Testis (tissue), 2 donors: ENCODE measurements at regions not wholly inside any gene's neighbourhood (a gene's known extent, or its start where the extent isn't known, plus 50 kb on each side); places are given as distances from the start of the nearest gene placed in this dataset.

Experiments used
- CTCF ChIP-seq, 3 experiments: fragments of 450-650 bp in 2 of 3; fragments of 200-600 bp in 1 of 3; sonication (generic) in 1 of 3; IDR thresholded peaks; one replicate each; pipeline ENCODE4 v1.5.1; 2016 to 2019; ENCODE audit warnings: antibody characterized with exemption in 3 of 3, mild to moderate bottlenecking in 2 of 3, moderate library complexity in 1 of 3
- POLR2A ChIP-seq: fragments of 450-650 bp; IDR thresholded peaks from one replicate; pipeline ENCODE4 v1.6.1; 2017; ENCODE audit warnings: antibody characterized with exemption, mild to moderate bottlenecking, moderate library complexity

- TF ChIP-seq POLR2A (no peak), CTCF (IDR thresholded peaks at IDR 0.05) (no peak)
Measured at GRCh38 chr2:9750224-9751215, 92.8 kb upstream of the TAF1B start.
